ENCODE measurements at regions not wholly inside any gene's neighbourhood (a gene's known extent, or its start where the extent isn't known, plus 50 kb on each side); places are given as distances from the start of the nearest gene placed in this dataset.

DNA sequence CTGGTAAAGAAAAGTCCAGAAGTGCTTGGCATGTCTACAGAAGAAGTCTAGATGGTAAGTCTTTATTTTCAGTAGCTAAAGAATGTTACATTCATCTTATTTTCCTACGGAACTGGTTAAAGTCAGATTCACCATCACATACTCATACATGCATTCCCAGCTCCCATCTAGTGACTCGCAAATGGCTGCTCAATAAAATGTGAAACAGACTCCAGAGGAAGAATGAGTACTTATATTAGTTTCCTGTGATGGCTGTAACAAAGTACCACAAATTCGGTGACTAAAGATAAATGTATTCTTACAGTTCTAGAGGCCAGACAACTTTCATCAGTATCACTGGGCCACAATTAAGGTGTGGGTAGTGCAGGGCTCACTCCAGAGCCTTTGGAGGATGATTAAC, 797.2 kb downstream of the SATB2 start:
- no peak for DNase-seq (ENCODE audit: low read depth, low spot score)
- ChIA-PET CTCF (no interaction called here), POLR2A (no interaction called here)
- H3K4me3 ChIP-seq (ENCODE audit: low read depth, low read length), result no peak overlapping the region
- H3K9me3 ChIP-seq (ENCODE audit: control insufficient read depth, insufficient read depth, low read length), result no peaks in the 10 kb centered on the region
- no peak overlapping the region for H3K27ac ChIP-seq (ENCODE audit: low read depth, low read length)
- TF ChIP-seq, protein P1, sequence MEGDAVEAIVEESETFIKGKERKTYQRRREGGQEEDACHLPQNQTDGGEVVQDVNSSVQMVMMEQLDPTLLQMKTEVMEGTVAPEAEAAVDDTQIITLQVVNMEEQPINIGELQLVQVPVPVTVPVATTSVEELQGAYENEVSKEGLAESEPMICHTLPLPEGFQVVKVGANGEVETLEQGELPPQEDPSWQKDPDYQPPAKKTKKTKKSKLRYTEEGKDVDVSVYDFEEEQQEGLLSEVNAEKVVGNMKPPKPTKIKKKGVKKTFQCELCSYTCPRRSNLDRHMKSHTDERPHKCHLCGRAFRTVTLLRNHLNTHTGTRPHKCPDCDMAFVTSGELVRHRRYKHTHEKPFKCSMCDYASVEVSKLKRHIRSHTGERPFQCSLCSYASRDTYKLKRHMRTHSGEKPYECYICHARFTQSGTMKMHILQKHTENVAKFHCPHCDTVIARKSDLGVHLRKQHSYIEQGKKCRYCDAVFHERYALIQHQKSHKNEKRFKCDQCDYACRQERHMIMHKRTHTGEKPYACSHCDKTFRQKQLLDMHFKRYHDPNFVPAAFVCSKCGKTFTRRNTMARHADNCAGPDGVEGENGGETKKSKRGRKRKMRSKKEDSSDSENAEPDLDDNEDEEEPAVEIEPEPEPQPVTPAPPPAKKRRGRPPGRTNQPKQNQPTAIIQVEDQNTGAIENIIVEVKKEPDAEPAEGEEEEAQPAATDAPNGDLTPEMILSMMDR (IDR thresholded peaks at IDR 0.05; ENCODE audit: low read depth, low read length), result no peak
- no peaks in the 10 kb centered on the region for H3K27me3 ChIP-seq (ENCODE audit: control insufficient read depth, insufficient read depth, low read length)

DNA sequence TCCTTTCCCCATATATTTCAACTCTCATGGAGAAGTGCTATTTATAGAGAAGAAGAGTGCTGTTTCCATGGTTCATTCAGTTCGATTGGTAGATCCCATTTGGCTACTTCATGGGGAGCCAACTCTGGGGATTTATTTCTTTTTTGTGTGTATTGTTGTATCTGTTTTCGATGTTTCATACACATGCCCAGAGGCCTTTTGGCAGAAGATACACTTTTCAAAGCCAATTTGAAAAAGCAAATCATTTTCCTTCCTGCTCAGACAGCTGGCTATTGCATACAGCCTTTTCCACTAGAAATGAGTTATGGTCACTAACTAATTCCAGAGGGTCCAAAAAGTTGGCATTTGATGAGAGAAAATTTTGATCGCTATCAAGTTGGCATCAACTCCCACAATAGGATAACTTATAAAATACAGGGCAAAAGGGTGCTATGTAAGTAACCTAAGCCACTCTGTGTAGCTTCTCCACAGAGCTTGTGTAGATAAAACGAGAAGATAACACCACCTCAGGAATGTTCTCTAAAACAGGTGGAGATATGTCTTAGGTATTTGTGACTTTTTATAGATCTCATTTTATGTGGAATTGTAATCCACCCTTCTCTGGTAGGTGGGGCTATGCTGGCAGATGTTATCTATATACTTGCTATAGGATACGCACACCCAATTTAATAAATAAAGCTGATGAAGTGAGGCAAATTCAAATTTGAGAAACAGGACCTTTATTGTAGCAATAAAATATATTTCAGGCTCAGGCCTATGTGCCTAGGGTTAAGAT, 798.5 kb downstream of the SATB2 start:
- ChIA-PET CTCF (interaction anchor here (0.5 to 3.6 kb wide), 5 partner anchors 115 to 832 kb away, joined by 3 to 50 read pairs (median 10); no protein-coding TSS in a partner anchor), POLR2A (no interaction called here)
- no peak for DNase-seq (ENCODE audit: low read depth, low spot score)
- Histone ChIP-seq H3K27ac (ENCODE audit: low read depth, low read length) (no peak overlapping the region), H3K4me3 (ENCODE audit: low read depth, low read length) (no peak overlapping the region), H3K9me3 (ENCODE audit: control insufficient read depth, insufficient read depth, low read length) (no peaks in the 10 kb centered on the region), H3K27me3 (ENCODE audit: control insufficient read depth, insufficient read depth, low read length) (no peaks in the 10 kb centered on the region)
- TF ChIP-seq, protein P1 (IDR thresholded peaks at IDR 0.05; ENCODE audit: low read depth, low read length), result no peak

DNA sequence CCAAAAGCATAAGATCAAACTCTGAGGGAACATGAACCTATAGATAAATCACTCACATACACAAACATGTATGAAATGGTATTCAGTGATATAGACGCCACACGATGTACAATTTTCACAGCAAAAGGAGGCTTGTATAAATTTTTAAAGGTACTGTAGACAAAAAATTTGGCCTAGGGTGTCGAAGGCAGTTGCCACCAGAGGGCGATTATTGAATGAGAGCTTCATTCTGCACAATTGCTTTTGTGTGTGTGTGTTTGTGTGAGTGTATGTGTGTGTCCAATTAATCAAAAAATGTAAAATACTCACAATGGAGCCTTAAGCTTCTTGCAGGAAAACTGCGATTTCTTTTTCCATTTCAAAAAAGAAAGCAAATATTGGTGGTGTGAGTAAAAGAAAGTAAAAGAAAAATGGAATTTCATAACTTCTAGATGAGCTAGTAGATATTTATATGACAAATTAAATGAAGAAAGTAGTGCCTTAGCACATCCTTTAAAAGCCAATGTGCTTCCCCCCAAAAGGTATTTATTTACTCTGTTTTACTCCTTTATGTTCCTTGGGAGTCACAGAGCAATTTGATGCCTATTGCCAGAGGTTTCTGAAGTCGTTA, 800.1 kb downstream of the SATB2 start:
- H3K4me3 ChIP-seq (ENCODE audit: low read depth, low read length), result no peak overlapping the region
- TF ChIP-seq, protein P1 (IDR thresholded peaks at IDR 0.05; ENCODE audit: low read depth, low read length), result peak; percentile 65
- no peaks in the 10 kb centered on the region for H3K27me3 ChIP-seq (ENCODE audit: control insufficient read depth, insufficient read depth, low read length)
- POLR2A ChIA-PET, result interaction anchor here (0.6 kb wide), 1 partner anchor 68 kb away, joined by 3 read pairs; no protein-coding TSS in a partner anchor
- CTCF ChIA-PET, result interaction anchor here (0.6 to 3.6 kb wide), 29 partner anchors 9 to 1458 kb away, joined by 3 to 50 read pairs (median 4); no protein-coding TSS in a partner anchor
- no peak for DNase-seq (ENCODE audit: low read depth, low spot score)
- H3K9me3 ChIP-seq (ENCODE audit: control insufficient read depth, insufficient read depth, low read length), result no peaks in the 10 kb centered on the region
- no peak overlapping the region for H3K27ac ChIP-seq (ENCODE audit: low read depth, low read length)

DNA sequence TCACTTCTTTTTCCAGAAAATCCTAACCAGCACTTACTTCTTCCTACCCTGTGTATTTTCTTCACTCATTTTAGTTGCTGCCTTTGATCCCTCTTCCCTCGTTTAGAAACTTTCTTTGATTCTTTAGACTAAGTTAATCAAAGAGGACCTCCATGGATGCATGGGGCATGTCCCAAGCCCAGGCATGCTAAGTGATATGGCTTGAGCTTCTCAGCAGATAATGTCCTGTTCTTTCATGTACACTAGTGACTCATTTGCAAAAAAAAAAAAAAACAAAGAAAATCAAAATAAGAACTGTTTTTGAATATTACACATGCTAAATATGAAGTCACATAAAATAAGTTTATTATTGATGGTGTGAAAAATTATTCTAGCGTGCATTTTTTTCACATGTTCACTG, 800.9 kb downstream of the SATB2 start:
- no peak for DNase-seq (ENCODE audit: low read depth, low spot score)
- H3K4me3 ChIP-seq (ENCODE audit: low read depth, low read length), result no peak overlapping the region
- TF ChIP-seq, protein P1 (IDR thresholded peaks at IDR 0.05; ENCODE audit: low read depth, low read length), result no peak
- ChIA-PET POLR2A (no interaction called here), CTCF (interaction anchor here (0.6 to 3.6 kb wide), 27 partner anchors 9 to 1458 kb away, joined by 3 to 50 read pairs (median 4); no protein-coding TSS in a partner anchor)
- no peaks in the 10 kb centered on the region for H3K9me3 ChIP-seq (ENCODE audit: control insufficient read depth, insufficient read depth, low read length)
- no peaks in the 10 kb centered on the region for H3K27me3 ChIP-seq (ENCODE audit: control insufficient read depth, insufficient read depth, low read length)
- H3K27ac ChIP-seq (ENCODE audit: low read depth, low read length), result no peak overlapping the region

DNA sequence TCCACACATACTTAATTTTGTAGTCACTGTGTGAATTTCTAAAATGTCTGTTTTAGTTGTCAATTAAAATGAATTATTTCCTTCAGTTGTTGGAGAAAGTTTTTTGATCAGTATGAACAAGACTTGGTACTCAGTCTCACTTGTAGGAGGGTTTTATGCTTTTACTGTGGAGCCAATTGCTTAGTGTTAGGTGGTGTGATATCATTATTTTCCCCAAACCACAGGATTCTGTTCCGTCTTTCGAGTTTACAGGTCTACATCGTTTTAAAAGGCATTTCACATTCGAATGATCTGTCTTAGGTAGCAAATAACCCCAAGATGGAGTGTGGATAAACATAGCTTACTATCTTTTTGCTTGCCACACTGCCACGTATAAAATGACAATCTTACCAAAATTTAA, 803.1 kb downstream of the SATB2 start:
- Histone ChIP-seq H3K27ac (ENCODE audit: low read depth, low read length) (no peak overlapping the region), H3K27me3 (ENCODE audit: control insufficient read depth, insufficient read depth, low read length) (no peaks in the 10 kb centered on the region), H3K4me3 (ENCODE audit: low read depth, low read length) (no peak overlapping the region), H3K9me3 (ENCODE audit: control insufficient read depth, insufficient read depth, low read length) (no peaks in the 10 kb centered on the region)
- DNase-seq (ENCODE audit: low read depth, low spot score), result no peak
- TF ChIP-seq, protein P1 (IDR thresholded peaks at IDR 0.05; ENCODE audit: low read depth, low read length), result no peak
- ChIA-PET CTCF (interaction anchor here (1.7 kb wide), 1 partner anchor 831 kb away, joined by 5 read pairs; no protein-coding TSS in a partner anchor), POLR2A (no interaction called here)

Measured in AG04450 (cell line).